ENCODE measurements at regions not wholly inside any gene's neighbourhood (a gene's known extent, or its start where the extent isn't known, plus 50 kb on each side); places are given as distances from the start of the nearest gene placed in this dataset.
"Not testable (repeated sequence)": the region's sequence is repeated elsewhere in the genome, so short reads cannot be mapped to it uniquely, and the experiment has no call there.

DNA sequence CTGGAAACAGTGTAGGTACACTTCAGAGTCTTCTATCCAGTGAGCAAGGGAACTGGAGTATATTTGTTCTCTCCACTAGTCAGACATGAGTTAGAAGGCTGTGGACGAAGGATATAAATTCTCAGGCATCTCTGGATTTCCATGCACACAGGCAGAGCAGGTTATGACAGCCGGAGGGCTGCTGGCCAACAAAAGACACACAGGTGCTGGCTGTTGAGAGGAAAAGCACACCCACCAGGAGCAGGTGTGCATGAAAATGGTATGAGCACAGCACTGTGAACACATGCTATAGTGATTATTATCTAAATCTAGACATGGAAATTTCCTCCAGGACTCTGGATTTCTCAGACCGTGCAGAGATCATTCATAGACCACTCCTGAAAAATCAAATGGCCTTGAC lies 444.7 kb upstream of the RPS6KA3 start:
- TF ChIP-seq, protein P1, sequence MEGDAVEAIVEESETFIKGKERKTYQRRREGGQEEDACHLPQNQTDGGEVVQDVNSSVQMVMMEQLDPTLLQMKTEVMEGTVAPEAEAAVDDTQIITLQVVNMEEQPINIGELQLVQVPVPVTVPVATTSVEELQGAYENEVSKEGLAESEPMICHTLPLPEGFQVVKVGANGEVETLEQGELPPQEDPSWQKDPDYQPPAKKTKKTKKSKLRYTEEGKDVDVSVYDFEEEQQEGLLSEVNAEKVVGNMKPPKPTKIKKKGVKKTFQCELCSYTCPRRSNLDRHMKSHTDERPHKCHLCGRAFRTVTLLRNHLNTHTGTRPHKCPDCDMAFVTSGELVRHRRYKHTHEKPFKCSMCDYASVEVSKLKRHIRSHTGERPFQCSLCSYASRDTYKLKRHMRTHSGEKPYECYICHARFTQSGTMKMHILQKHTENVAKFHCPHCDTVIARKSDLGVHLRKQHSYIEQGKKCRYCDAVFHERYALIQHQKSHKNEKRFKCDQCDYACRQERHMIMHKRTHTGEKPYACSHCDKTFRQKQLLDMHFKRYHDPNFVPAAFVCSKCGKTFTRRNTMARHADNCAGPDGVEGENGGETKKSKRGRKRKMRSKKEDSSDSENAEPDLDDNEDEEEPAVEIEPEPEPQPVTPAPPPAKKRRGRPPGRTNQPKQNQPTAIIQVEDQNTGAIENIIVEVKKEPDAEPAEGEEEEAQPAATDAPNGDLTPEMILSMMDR (IDR thresholded peaks at IDR 0.05; ENCODE audit: control insufficient read depth, extremely low read depth, insufficient read depth), result no peak
- no peak for DNase-seq (ENCODE audit: low read depth)
- H3K4me3 ChIP-seq (ENCODE audit: low read depth, low read length), result no peak overlapping the region

- DNase-seq (ENCODE audit: low read depth), result no peak
Measured at GRCh38 chrX:20693078-20693477, 426.4 kb upstream of the RPS6KA3 start.

DNA sequence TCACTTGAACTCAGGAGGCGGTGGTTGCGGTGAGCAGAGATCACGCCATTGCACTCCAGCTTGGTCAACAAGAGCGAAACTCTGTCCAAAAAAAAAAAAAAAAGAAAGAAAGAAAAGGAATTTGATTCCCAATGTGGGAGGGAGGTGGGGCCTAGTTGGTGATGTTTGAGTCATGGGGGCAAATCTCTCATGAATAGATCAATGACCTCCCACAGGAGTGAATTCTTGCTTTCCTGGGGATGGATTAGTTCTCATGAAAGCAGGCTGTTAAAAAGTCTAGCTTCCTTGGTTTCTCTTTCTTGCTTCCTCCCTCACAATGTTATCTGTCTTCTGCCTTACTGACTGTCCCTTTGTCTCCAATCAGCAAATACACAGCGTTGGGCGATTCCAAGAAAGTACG lies 419.5 kb upstream of the RPS6KA3 start:
- no peak overlapping the region for H3K4me3 ChIP-seq (ENCODE audit: low read depth, low read length)
- TF ChIP-seq, protein P1 (IDR thresholded peaks at IDR 0.05; ENCODE audit: control insufficient read depth, extremely low read depth, insufficient read depth), result no peak
- no peak for DNase-seq (ENCODE audit: low read depth)

More at GRCh38 chrX:20693078-20693477, 426.4 kb upstream of the RPS6KA3 start:
- H3K4me3 ChIP-seq (ENCODE audit: low read depth, low read length), result no peak overlapping the region
- TF ChIP-seq, protein P1 (IDR thresholded peaks at IDR 0.05; ENCODE audit: control insufficient read depth, extremely low read depth, insufficient read depth), result no peak

- TF ChIP-seq, protein P1 (IDR thresholded peaks at IDR 0.05; ENCODE audit: control insufficient read depth, extremely low read depth, insufficient read depth), result no peak
Measured at GRCh38 chrX:20685652-20686051, 418.9 kb upstream of the RPS6KA3 start.

DNA sequence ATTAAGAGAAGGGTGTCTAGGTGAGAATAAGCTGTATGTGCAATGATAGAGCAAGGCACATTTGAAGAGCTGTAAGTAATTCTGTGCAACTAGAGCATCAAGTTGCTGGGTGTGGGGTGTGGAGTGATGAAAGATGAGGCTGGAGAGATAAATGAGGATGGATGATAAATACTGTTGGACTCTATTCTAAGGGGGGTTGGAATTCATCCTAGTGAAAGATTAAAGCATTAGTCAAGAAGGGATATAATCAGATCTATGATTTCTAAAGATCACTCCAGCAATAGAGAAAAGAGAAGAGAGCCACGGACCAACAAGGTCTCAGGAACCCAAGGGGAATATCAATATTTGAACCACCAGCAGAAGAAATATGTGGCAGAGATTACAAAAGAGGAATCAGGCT lies 415.0 kb upstream of the RPS6KA3 start:
- no peak for DNase-seq (ENCODE audit: low read depth)
- TF ChIP-seq, protein P1 (IDR thresholded peaks at IDR 0.05; ENCODE audit: control insufficient read depth, extremely low read depth, insufficient read depth), result no peak
- H3K4me3 ChIP-seq (ENCODE audit: low read depth, low read length), result no peak overlapping the region

More at GRCh38 chrX:20685652-20686051, 418.9 kb upstream of the RPS6KA3 start:
- no peak overlapping the region for H3K4me3 ChIP-seq (ENCODE audit: low read depth, low read length)
- no peak for DNase-seq (ENCODE audit: low read depth)

DNA sequence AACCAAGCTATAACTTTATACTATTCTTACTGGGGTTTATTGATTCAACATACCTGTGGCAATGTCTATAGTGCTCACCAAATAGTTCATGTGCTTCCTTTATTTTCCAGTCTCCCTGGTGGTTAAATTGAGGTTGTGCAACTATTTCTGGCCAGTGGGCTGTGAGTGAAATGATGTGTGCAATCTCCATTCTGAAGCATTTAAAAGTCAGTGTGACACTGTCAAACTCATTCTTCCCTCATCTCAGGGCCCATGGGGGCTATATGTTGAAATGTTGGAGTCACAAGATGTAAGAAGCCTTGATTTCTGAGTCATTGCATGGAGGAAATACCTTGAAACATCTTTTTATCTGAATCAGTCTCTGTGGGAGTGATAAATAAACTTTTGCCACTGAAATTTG lies 414.3 kb upstream of the RPS6KA3 start:
- no peak overlapping the region for H3K4me3 ChIP-seq (ENCODE audit: low read depth, low read length)
- DNase-seq (ENCODE audit: low read depth), result no peak
- TF ChIP-seq, protein P1 (IDR thresholded peaks at IDR 0.05; ENCODE audit: control insufficient read depth, extremely low read depth, insufficient read depth), result no peak

- no peak overlapping the region for H3K4me3 ChIP-seq (ENCODE audit: low read depth, low read length)
- DNase-seq (ENCODE audit: low read depth), result no peak
- TF ChIP-seq, protein P1 (IDR thresholded peaks at IDR 0.05; ENCODE audit: control insufficient read depth, extremely low read depth, insufficient read depth), result no peak
Measured at GRCh38 chrX:20672476-20672875, 405.8 kb upstream of the RPS6KA3 start.

- not testable (repeated sequence) for H3K4me3 ChIP-seq (ENCODE audit: low read depth, low read length); DNase-seq (ENCODE audit: low read depth)
Measured at GRCh38 chrX:20671746-20672145, 405.0 kb upstream of the RPS6KA3 start.
